Loucy (cell line): ENCODE measurements at regions not wholly inside any gene's neighbourhood (a gene's known extent, or its start where the extent isn't known, plus 50 kb on each side); places are given as distances from the start of the nearest gene placed in this dataset.

Experiments
- H2AFZ ChIP-seq: fragments of 200-600 bp; sonication (generic); 2 replicates; pipeline ENCODE4 v1.6.0; 2016; ENCODE audit warnings: antibody characterized with exemption, mild to moderate bottlenecking, low read length, moderate library complexity
- H3F3A ChIP-seq: fragments of 200-600 bp; 2 replicates; pipeline ENCODE4 v1.6.0; 2016; ENCODE audit warnings: antibody characterized with exemption, low read depth, mild to moderate bottlenecking
- H3K27me3 ChIP-seq: fragments of 200-600 bp; sonication (generic); 2 replicates; pipeline ENCODE4 v1.6.1; 2014; ENCODE audit warnings: low read length, mild to moderate bottlenecking; ENCODE audit not compliant: insufficient read depth, poor library complexity, severe bottlenecking
- H3K36me3 ChIP-seq: fragments of 200-600 bp; sonication (generic); 2 replicates; pipeline ENCODE4 v1.6.1; 2016; ENCODE audit warnings: low read length; ENCODE audit not compliant: insufficient read depth
- H3K4me1 ChIP-seq: fragments of 200-600 bp; sonication (generic); 2 replicates; pipeline ENCODE4 v1.5.1; 2014; ENCODE audit warnings: low read length, mild to moderate bottlenecking; ENCODE audit not compliant: insufficient read depth, poor library complexity, severe bottlenecking
- H3K4me2 ChIP-seq: fragments of 200-600 bp; sonication (generic); 2 replicates; pipeline ENCODE4 v1.6.0; 2014; ENCODE audit warnings: antibody characterized with exemption, low read length, low read depth, mild to moderate bottlenecking; ENCODE audit not compliant: poor library complexity, severe bottlenecking
- H3K4me3 ChIP-seq: fragments of 200-600 bp; sonication (generic); 2 replicates; pipeline ENCODE4 v1.5.1; 2014; ENCODE audit warnings: low read length, mild to moderate bottlenecking, mixed read lengths; ENCODE audit not compliant: poor library complexity, severe bottlenecking
- H3K79me2 ChIP-seq: fragments of 200-600 bp; sonication (generic); 2 replicates; pipeline ENCODE4 v1.6.1; 2014; ENCODE audit warnings: low read length; ENCODE audit not compliant: insufficient read depth
- H3K9ac ChIP-seq: fragments of 200-600 bp; sonication (generic); 2 replicates; pipeline ENCODE4 v1.6.0; 2014; ENCODE audit warnings: mild to moderate bottlenecking, low read depth, low read length, moderate library complexity; ENCODE audit not compliant: poor library complexity, severe bottlenecking
- H3K9me2 ChIP-seq: fragments of 200-600 bp; sonication (generic); replicated peaks from 2 replicates; pipeline ENCODE4 v1.6.1; 2016; ENCODE audit warnings: low read depth, low read length, mixed read lengths
- H3K9me3 ChIP-seq: fragments of 200-600 bp; sonication (generic); 2 replicates; pipeline ENCODE4 v1.6.1; 2014; ENCODE audit warnings: mild to moderate bottlenecking, antibody characterized with exemption, low read length, low read depth; ENCODE audit not compliant: insufficient read depth
- H4K20me1 ChIP-seq: fragments of 200-600 bp; sonication (generic); 2 replicates; pipeline ENCODE4 v1.6.0; 2014; ENCODE audit warnings: antibody characterized with exemption, low read length, mild to moderate bottlenecking; ENCODE audit not compliant: insufficient read depth, poor library complexity, severe bottlenecking
- EZH2phosphoT487 ChIP-seq: fragments of 200-600 bp; IDR thresholded peaks from 2 replicates; pipeline ENCODE4 v1.6.1; 2018; ENCODE audit warnings: antibody characterized with exemption, mild to moderate bottlenecking, moderate library complexity, borderline replicate concordance
- TF ChIP-seq, protein P1 (sequence below): fragments of 200-600 bp; sonication (generic); conservative IDR thresholded peaks from 2 replicates; pipeline ENCODE4 v1.5.1; 2014; ENCODE audit warnings: mild to moderate bottlenecking, antibody characterized with exemption, low read length

DNA sequence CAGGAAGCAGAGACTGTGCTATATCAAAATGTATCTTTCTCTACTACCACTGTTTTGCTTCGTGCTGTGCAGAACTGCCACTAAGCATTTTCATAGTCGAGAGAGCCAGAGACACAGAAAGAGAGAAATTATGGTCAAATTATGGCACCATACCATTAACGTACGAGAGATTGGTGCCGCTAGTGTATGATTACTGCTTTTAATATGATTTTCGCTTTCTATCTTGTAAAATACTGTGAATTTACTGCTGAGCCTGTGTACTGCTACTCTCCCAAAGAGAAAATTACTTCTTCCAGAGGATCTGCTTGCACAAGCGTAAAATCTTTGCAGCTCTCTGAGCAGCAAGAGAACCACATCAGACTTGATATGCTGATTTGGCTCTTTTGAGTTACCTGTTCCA is 71.1 kb upstream of the ZNF281 start:
- Histone ChIP-seq H3K4me1 (peaks cover 17% of the 10 kb centered on the region), H2AFZ (no peak overlapping the region), H3K36me3 (no peaks in the 10 kb centered on the region), H3K9me2 (no peaks in the 10 kb centered on the region), H3F3A (no peaks in the 10 kb centered on the region), H3K27me3 (no peaks in the 10 kb centered on the region), H3K79me2 (no peaks in the 10 kb centered on the region), H3K9me3 (no peaks in the 10 kb centered on the region), H4K20me1 (no peaks in the 10 kb centered on the region), H3K9ac (no peak overlapping the region), H3K4me2 (no peak overlapping the region), H3K4me3 (no peak overlapping the region)
- TF ChIP-seq, protein P1, sequence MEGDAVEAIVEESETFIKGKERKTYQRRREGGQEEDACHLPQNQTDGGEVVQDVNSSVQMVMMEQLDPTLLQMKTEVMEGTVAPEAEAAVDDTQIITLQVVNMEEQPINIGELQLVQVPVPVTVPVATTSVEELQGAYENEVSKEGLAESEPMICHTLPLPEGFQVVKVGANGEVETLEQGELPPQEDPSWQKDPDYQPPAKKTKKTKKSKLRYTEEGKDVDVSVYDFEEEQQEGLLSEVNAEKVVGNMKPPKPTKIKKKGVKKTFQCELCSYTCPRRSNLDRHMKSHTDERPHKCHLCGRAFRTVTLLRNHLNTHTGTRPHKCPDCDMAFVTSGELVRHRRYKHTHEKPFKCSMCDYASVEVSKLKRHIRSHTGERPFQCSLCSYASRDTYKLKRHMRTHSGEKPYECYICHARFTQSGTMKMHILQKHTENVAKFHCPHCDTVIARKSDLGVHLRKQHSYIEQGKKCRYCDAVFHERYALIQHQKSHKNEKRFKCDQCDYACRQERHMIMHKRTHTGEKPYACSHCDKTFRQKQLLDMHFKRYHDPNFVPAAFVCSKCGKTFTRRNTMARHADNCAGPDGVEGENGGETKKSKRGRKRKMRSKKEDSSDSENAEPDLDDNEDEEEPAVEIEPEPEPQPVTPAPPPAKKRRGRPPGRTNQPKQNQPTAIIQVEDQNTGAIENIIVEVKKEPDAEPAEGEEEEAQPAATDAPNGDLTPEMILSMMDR, result no peak
- no peak for TF ChIP-seq EZH2phosphoT487

GRCh38 chr1:200479816-200480215 is 70.0 kb upstream of the ZNF281 start:
- no peaks in the 10 kb centered on the region for H3K79me2 ChIP-seq
- H3K27me3 ChIP-seq, result no peaks in the 10 kb centered on the region
- H3K9me3 ChIP-seq, result no peaks in the 10 kb centered on the region
- no peak overlapping the region for H3K4me2 ChIP-seq
- H4K20me1 ChIP-seq, result no peaks in the 10 kb centered on the region
- H3K4me3 ChIP-seq, result no peak overlapping the region
- no peaks in the 10 kb centered on the region for H3K36me3 ChIP-seq
- H3K9ac ChIP-seq, result no peak overlapping the region
- peaks cover 17% of the 10 kb centered on the region for H3K4me1 ChIP-seq
- TF ChIP-seq, protein P1, result no peak
- no peak for TF ChIP-seq EZH2phosphoT487
- no peaks in the 10 kb centered on the region for H3K9me2 ChIP-seq
- H3F3A ChIP-seq, result no peaks in the 10 kb centered on the region
- no peak overlapping the region for H2AFZ ChIP-seq

DNA sequence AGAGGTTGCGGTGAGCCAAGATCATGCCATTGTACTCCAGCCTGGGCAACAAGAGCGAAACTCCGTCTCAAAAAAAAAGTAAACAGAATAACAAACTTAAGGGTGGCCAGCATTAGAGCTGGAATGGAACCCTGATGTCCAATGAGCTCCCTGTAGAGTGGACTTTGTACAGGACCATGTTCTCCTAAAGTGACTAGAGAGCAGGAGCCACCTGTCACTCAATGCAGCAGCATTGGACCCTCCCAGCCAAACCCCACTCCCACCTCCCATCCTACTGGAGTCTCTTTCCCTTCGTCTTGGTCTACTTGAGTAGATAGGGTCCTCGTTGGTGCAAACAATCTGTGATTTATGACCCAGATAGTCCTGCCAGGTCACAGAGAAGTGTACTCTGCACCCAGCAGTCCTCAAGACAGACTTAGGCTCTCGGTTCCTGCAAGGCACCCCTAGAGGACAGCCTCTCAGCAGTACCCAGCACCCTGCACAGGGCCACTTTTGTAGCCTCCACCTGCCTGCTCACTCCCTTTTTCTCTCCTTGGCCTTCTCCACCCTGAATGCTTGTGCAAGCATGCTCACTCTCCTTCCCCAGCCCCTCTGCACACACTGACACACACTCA is 69.2 kb upstream of the ZNF281 start:
- Histone ChIP-seq H2AFZ (no peak overlapping the region), H3F3A (no peaks in the 10 kb centered on the region), H3K79me2 (no peaks in the 10 kb centered on the region), H3K9me3 (no peaks in the 10 kb centered on the region), H3K36me3 (no peaks in the 10 kb centered on the region), H3K4me2 (no peak overlapping the region), H3K4me3 (no peak overlapping the region), H4K20me1 (no peaks in the 10 kb centered on the region), H3K27me3 (no peaks in the 10 kb centered on the region), H3K9me2 (no peaks in the 10 kb centered on the region), H3K9ac (no peak overlapping the region), H3K4me1 (peaks cover 17% of the 10 kb centered on the region)
- TF ChIP-seq EZH2phosphoT487, result no peak
- TF ChIP-seq, protein P1, result no peak
